GM06990 (cell line): ENCODE measurements at regions not wholly inside any gene's neighbourhood (a gene's known extent, or its start where the extent isn't known, plus 50 kb on each side); places are given as distances from the start of the nearest gene placed in this dataset.

Source experiments
- DNase-seq: peaks from one replicate; pipeline ENCODE4 v3.0.0-alpha.2; 2011; ENCODE audit not compliant: insufficient read length; ENCODE audit errors: extremely low read depth
- H3K27me3 ChIP-seq: replicated peaks from 2 replicates; pipeline ENCODE4 v1.6.0; 2011; ENCODE audit warnings: low read length; ENCODE audit not compliant: control insufficient read depth, insufficient read depth
- H3K36me3 ChIP-seq: 2 replicates; pipeline ENCODE4 v1.5.1; 2011; ENCODE audit warnings: low read length; ENCODE audit not compliant: control insufficient read depth, insufficient read depth
- H3K4me3 ChIP-seq: replicated peaks from 2 replicates; pipeline ENCODE4 v1.5.1; 2011; ENCODE audit warnings: low read depth, mild to moderate bottlenecking, control low read depth, low read length
- TF ChIP-seq, protein P1 (sequence below): IDR thresholded peaks from 2 replicates; pipeline ENCODE4 v1.5.1; 2011; ENCODE audit warnings: low read length, control low read depth, mild to moderate bottlenecking, inconsistent platforms; ENCODE audit not compliant: insufficient read depth, poor library complexity, severe bottlenecking

DNA sequence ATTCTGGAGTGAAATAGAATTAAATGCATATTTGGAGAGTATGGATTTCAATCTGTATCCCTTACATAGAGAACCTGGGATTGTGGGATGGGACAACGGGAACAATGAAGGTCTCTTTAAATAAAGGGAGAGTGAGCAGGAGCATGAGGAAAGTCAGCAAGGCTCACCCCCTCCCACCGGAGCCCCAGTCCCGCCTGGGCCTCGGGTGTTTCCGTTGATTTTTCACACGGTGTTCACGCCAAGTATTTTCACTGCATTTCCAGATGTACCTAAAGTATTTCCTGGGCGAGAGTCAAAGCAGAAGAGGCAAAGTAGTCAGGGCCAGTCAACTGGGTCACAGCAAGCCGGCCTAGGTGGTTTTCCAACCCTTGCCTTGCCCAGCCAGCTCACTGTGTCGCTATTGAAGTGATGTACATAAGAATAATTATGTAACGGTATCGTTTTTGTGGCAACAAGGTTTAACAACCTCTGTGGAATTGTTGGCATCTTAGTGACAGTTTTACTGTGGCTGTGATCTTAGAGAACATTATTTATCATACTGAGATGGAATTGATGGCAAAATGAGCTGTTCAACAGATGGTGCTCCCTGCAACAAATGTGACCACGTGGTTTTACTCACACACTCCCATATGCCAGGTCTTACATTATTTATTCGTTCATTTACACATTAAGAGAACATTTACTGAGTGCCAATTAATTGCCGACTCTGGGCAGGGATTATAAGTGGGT, 177.3 kb downstream of the ADAMTS15 start:
- TF ChIP-seq, protein P1, sequence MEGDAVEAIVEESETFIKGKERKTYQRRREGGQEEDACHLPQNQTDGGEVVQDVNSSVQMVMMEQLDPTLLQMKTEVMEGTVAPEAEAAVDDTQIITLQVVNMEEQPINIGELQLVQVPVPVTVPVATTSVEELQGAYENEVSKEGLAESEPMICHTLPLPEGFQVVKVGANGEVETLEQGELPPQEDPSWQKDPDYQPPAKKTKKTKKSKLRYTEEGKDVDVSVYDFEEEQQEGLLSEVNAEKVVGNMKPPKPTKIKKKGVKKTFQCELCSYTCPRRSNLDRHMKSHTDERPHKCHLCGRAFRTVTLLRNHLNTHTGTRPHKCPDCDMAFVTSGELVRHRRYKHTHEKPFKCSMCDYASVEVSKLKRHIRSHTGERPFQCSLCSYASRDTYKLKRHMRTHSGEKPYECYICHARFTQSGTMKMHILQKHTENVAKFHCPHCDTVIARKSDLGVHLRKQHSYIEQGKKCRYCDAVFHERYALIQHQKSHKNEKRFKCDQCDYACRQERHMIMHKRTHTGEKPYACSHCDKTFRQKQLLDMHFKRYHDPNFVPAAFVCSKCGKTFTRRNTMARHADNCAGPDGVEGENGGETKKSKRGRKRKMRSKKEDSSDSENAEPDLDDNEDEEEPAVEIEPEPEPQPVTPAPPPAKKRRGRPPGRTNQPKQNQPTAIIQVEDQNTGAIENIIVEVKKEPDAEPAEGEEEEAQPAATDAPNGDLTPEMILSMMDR, result no peak
- no peaks in the 10 kb centered on the region for H3K27me3 ChIP-seq
- H3K4me3 ChIP-seq, result no peak overlapping the region
- H3K36me3 ChIP-seq, result no peaks in the 10 kb centered on the region
- no peak for DNase-seq

DNA sequence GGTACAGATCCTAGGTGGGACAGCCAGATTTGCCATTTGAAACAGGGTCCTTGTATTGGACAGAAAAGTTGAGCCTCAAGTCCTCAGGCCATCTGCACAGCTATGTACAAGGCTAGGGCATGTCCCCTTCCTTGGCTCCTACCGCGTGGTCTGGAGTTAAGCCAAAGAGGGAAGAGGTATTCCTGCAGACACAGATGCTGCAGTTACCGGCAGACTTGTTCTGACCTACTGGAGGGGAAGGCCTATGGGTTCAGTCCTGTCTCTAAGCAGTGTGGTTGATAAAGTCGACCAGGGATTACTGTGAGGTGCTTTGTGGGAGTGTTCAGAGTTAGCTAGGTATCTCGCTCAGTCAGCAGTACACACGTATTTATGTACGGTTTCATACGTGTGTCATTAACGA, 180.6 kb downstream of the ADAMTS15 start:
- no peak overlapping the region for H3K4me3 ChIP-seq
- H3K27me3 ChIP-seq, result no peaks in the 10 kb centered on the region
- no peaks in the 10 kb centered on the region for H3K36me3 ChIP-seq
- TF ChIP-seq, protein P1, result no peak
- DNase-seq, result no peak

DNA sequence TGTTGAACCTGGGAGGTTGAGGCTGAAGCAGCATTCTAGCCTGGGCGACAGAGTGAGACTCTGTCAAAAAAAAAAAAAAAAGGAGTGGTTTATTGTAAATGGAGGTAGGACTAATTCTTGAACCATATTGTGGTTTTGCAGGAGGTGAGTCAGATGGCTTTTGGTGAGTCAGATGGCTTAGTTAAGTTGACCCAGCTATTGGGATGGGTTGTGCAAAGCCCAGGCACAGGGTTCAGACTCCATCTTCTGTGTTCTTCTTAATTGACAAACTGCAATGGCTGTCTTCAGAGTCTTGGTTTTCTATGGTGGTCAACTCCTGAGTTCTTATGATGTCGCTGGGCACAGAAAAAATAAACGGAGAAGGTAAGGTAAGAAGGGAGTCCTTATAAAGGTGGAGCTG, 182.7 kb downstream of the ADAMTS15 start:
- H3K27me3 ChIP-seq, result no peaks in the 10 kb centered on the region
- no peak overlapping the region for H3K4me3 ChIP-seq
- TF ChIP-seq, protein P1, result no peak
- no peaks in the 10 kb centered on the region for H3K36me3 ChIP-seq
- DNase-seq, result no peak

DNA sequence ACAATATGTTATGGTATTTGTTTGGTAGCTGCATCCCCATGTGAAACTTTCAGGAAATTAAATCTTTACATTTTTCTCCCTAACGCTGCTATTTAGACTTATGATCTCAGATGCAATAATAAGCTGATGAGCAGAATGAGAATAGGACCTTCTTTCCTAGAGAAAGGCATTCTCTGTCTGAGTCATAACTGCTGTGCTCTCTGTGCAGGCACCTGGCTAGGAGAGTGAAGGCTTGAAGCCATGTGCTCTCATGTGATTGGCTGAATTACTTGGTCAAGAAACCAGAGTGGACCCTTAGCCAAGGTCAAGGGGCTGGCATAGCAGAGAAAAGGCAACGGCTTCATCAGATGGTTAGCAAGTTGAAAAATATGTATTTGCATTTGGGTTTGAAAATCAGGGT, 185.0 kb downstream of the ADAMTS15 start:
- TF ChIP-seq, protein P1, result no peak
- Histone ChIP-seq H3K36me3 (no peaks in the 10 kb centered on the region), H3K27me3 (no peaks in the 10 kb centered on the region), H3K4me3 (no peak overlapping the region)
- DNase-seq, result no peak

DNA sequence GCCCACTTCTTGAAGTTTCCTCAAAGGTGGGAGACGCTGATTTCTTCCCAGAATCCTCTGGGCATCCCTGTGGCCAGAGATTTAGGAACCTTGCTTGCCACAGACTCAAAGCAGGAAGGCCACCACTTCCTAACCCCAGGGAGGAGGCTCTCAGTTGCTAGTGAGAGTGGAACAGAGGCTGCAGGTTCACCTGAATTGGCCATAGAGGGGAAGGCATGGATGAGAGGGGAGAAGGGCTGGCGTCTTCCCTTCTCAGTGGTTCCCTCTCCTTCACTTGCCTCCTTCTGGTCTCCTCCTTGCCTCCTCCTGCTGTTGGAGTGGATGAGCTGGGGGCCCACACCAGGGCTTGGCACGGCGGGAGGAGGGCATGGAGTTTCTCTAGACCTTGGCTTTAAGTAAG, 185.7 kb downstream of the ADAMTS15 start:
- no peak overlapping the region for H3K4me3 ChIP-seq
- no peaks in the 10 kb centered on the region for H3K27me3 ChIP-seq
- DNase-seq, result no peak
- TF ChIP-seq, protein P1, result no peak
- H3K36me3 ChIP-seq, result no peaks in the 10 kb centered on the region

DNA sequence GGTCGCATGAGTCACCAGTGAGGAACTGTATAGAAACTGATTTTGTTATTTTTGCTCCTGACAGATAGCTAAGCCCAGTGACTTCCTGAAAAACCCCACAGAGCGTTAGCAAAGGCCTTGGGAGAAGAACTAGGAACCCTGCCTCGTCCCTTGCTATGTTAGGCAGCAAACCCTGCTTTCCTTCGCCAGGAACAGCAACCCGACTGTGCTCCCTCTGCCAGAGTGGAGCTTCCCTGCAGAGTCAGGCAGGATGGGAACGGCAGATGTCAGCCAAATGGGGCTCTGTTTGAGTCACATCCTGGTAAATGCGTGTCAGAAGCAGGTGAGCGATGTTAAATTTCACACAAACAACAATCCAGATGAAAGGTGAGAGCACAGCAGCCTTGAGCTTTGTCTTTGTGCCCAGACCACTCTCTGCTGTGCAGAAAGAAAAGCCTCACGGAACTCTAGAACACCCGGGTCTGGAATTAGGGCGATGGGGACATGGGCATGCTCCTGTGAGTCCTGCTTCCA, 186.6 kb downstream of the ADAMTS15 start:
- H3K4me3 ChIP-seq, result no peak overlapping the region
- TF ChIP-seq, protein P1, result no peak
- no peaks in the 10 kb centered on the region for H3K27me3 ChIP-seq
- no peaks in the 10 kb centered on the region for H3K36me3 ChIP-seq
- DNase-seq, result no peak
